GM13977 (cell line): ENCODE measurements at regions not wholly inside any gene's neighbourhood (a gene's known extent, or its start where the extent isn't known, plus 50 kb on each side); places are given as distances from the start of the nearest gene placed in this dataset.

Source experiments
- DNase-seq: peaks from one replicate; pipeline ENCODE4 v3.0.0; 2012; ENCODE audit warnings: low spot score
- in situ Hi-C: fragments of 300-500 bp; cut with MboI; formaldehyde crosslinking; loops from one replicate; pipeline ENCODE4 v1.12.0; 2022; ENCODE audit warnings: low sequenced_read_pairs, low pct_unique_long_range_greater_than_20kb, mixed read lengths, inconsistent platforms; ENCODE audit not compliant: unreplicated experiment
- TF ChIP-seq, protein P1 (sequence below): IDR thresholded peaks from 2 replicates; pipeline ENCODE4 v1.5.1; 2012; ENCODE audit warnings: mild to moderate bottlenecking, control low read depth; ENCODE audit not compliant: insufficient read depth; ENCODE audit errors: extremely low read depth, missing control alignments

DNA sequence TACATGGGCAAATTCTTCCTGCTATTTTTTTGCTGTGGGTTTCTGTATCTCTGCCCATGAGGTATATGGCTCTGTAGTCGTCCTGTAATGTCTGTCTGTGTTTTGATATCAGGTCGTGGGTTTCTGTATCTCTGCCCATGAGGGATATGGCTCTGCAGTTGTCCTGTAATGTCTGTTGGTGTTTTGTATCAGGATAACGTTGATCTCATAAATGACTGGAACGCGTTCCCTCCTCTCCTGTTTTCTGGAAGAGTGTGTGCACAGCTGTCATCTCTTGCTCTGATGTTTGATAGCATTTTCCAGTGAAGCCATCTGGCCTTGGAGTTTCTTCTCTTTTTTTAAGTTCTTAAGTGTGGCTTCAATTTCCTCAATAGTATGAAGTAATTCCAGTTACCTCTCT lies 57.2 kb downstream of the SOX1 start:
- in situ Hi-C loops, result no loop called here
- TF ChIP-seq, protein P1, sequence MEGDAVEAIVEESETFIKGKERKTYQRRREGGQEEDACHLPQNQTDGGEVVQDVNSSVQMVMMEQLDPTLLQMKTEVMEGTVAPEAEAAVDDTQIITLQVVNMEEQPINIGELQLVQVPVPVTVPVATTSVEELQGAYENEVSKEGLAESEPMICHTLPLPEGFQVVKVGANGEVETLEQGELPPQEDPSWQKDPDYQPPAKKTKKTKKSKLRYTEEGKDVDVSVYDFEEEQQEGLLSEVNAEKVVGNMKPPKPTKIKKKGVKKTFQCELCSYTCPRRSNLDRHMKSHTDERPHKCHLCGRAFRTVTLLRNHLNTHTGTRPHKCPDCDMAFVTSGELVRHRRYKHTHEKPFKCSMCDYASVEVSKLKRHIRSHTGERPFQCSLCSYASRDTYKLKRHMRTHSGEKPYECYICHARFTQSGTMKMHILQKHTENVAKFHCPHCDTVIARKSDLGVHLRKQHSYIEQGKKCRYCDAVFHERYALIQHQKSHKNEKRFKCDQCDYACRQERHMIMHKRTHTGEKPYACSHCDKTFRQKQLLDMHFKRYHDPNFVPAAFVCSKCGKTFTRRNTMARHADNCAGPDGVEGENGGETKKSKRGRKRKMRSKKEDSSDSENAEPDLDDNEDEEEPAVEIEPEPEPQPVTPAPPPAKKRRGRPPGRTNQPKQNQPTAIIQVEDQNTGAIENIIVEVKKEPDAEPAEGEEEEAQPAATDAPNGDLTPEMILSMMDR, result no peak

GRCh38 chr13:112127564-112128330 lies 60.8 kb downstream of the SOX1 start:
- TF ChIP-seq, protein P1, result no peak
- no peak for DNase-seq
- in situ Hi-C loops, result no loop called here

More for the DNA sequence above, 57.2 kb downstream of the SOX1 start:
- DNase-seq, result no peak

DNA sequence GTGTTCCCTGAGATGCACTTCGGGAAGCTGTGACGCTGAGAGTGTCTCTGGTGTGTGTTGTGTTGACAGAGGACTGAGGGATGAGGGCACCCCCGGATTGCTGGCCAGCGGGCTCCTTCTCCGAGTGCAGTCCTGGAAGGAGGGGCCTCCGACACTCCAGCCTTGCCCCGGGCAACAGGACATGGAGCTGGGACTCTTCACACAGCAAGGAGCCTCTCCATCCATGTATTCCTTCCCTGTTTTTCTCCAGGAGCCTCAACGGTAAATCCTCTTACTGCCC lies 61.3 kb downstream of the SOX1 start:
- TF ChIP-seq, protein P1, result no peak
- in situ Hi-C loops, result no loop called here
- DNase-seq, result no peak

DNA sequence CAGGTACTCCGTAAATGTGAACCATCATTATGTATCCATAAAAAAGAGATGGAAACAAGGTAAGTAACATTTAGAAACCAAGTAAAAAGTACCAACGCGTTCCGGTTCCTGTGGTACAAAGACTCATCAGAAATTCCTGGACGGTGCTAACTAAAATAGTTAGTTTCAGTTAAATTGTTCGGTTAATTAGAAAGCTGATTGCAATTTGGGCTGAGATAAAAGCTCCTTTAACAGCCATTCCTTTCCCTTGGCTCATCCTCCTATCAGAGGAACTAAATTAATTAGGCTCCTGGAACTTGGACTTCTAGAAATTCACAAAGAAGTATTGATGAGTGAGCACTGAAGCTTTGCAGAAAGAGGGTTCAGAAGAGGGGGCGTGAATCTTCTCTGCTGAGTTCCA lies 63.5 kb downstream of the SOX1 start:
- DNase-seq, result no peak
- TF ChIP-seq, protein P1, result no peak
- in situ Hi-C loops, result no loop called here

DNA sequence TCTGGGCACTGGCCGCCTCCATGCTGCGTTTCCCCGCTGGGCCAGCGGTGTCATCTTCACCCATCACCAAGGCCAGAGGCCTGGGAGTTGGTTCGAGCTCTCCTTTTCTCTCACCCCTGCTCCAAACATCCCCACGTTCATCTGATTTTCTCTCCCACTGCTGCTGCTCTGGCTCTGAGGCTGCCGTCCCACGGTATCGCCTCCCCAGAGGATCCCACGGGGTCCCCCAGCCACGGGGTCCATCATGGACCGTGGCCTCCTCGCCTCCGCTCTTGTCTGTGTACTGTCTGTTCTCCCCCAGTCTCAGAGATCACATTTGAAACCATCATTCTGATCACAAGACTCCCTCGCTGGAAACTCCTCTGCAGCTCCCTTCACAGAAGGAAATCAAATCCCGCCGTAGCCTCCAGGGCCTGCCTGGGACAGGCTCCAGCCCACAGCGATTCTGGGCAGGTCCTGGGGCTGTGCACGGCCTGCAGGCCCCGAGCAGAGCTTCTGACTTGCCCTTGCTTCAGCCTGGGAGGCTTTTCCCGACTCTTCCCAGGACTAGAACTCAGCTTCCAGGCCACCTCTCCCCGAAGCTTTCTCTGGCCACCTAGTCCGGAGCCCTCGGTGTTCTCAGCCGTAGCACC lies 64.2 kb downstream of the SOX1 start:
- TF ChIP-seq, protein P1, result no peak
- in situ Hi-C loops, result no loop called here
- DNase-seq, result no peak

GRCh38 chr13:112131713-112132113 lies 64.8 kb downstream of the SOX1 start:
- no peak for DNase-seq
- TF ChIP-seq, protein P1, result no peak
- in situ Hi-C loops, result no loop called here

- in situ Hi-C loops, result no loop called here
- TF ChIP-seq, protein P1, result no peak
- no peak for DNase-seq
These were observed 65.2 kb downstream of the SOX1 start for GRCh38 chr13:112132142-112132541.
